GM23248 (cell line): ENCODE measurements at regions not wholly inside any gene's neighbourhood (a gene's known extent, or its start where the extent isn't known, plus 50 kb on each side); places are given as distances from the start of the nearest gene placed in this dataset.

ENCODE experiments used
- EZH2 ChIP-seq: fragments of 200-600 bp; sonication (generic); IDR thresholded peaks from 2 replicates; pipeline ENCODE4 v1.6.1; 2018; ENCODE audit warnings: antibody characterized with exemption, mild to moderate bottlenecking; ENCODE audit not compliant: insufficient read depth, poor library complexity, severe bottlenecking
- EZH2phosphoT487 ChIP-seq: fragments of 200-600 bp; sonication (generic); IDR thresholded peaks from 2 replicates; pipeline ENCODE4 v1.6.1; 2018; ENCODE audit warnings: antibody characterized with exemption, moderate library complexity, mild to moderate bottlenecking, low read depth; ENCODE audit not compliant: insufficient read depth

DNA sequence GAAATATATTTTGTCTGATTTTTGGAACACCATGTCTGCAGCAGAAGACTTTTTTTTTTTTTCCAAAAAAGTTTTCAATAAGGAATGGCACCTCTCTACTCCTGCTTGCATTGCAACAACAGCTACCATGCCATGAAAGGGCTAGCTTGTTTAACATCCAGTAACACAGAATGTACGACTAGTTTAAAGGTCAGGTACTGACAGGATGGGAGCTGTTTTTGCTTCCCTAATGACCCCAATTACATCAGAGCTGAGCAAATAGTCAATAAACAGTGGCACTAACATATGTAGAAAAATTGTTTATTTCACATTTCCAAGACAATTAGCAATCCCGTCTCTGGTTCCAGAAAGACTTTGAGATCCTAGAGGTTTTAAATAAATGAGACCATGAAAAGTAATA is 693.8 kb downstream of the NR2F1-AS1 start:
- TF ChIP-seq EZH2 (no peak), EZH2phosphoT487 (no peak)
